ENCODE measurements at regions not wholly inside any gene's neighbourhood (a gene's known extent, or its start where the extent isn't known, plus 50 kb on each side); places are given as distances from the start of the nearest gene placed in this dataset.

- DNase-seq: no peak
Observed at GRCh38 chr14:62303437-62303836, 541.2 kb downstream of the SNAPC1 start.

- DNase-seq: peak; percentile 85
Observed at GRCh38 chr14:62304257-62304656, 542.0 kb downstream of the SNAPC1 start.

- no peak for DNase-seq
Observed at GRCh38 chr14:62307844-62308243, 545.6 kb downstream of the SNAPC1 start.

- DNase-seq: no peak
Observed at GRCh38 chr14:62308316-62308715, 546.1 kb downstream of the SNAPC1 start.

GRCh38 chr14:62308891-62309290, 546.7 kb downstream of the SNAPC1 start:
- peak; percentile 56 for DNase-seq

GRCh38 chr14:62313212-62313611, 551.0 kb downstream of the SNAPC1 start:
- no peak for DNase-seq

- DNase-seq: no peak
Observed at GRCh38 chr14:62314221-62314620, 552.0 kb downstream of the SNAPC1 start.

- DNase-seq: no peak
Observed at GRCh38 chr14:62314871-62315270, 552.7 kb downstream of the SNAPC1 start.

- no peak for DNase-seq
Observed at GRCh38 chr14:62315631-62316030, 553.4 kb downstream of the SNAPC1 start.

- DNase-seq: no peak
Observed at GRCh38 chr14:62322216-62322615, 560.0 kb downstream of the SNAPC1 start.

GRCh38 chr14:62329427-62329826, 567.2 kb downstream of the SNAPC1 start:
- no peak for DNase-seq

- no peak for DNase-seq
Observed at GRCh38 chr14:62347562-62348011, 585.4 kb downstream of the SNAPC1 start.

- no peak for DNase-seq
Observed at GRCh38 chr14:62357362-62357761, 595.1 kb downstream of the SNAPC1 start.

- DNase-seq: no peak
Observed at GRCh38 chr14:62364161-62364560, 601.9 kb downstream of the SNAPC1 start.

GRCh38 chr14:62364800-62365280, 602.6 kb downstream of the SNAPC1 start:
- DNase-seq: peak; percentile 75

GRCh38 chr14:62369919-62370560, 607.8 kb downstream of the SNAPC1 start:
- DNase-seq: peak; percentile 100

- DNase-seq: peak; percentile 60
Observed at GRCh38 chr14:62373944-62374343, 611.7 kb downstream of the SNAPC1 start.

- DNase-seq: no peak
Observed at GRCh38 chr14:62378057-62378456, 615.8 kb downstream of the SNAPC1 start.

GRCh38 chr14:62381311-62382070, 619.3 kb downstream of the SNAPC1 start:
- DNase-seq: peak; percentile 100

GRCh38 chr14:62409169-62409568, 636.1 kb downstream of the KCNH5 start:
- no peak for DNase-seq

- DNase-seq: no peak
Observed at GRCh38 chr14:62409626-62410300, 635.5 kb downstream of the KCNH5 start.

- no peak for DNase-seq
Observed at GRCh38 chr14:62420847-62421246, 624.4 kb downstream of the KCNH5 start.

GRCh38 chr14:62428429-62429203, 616.6 kb downstream of the KCNH5 start:
- peak; percentile 100 for DNase-seq
